ENCODE measurements at regions not wholly inside any gene's neighbourhood (a gene's known extent, or its start where the extent isn't known, plus 50 kb on each side); places are given as distances from the start of the nearest gene placed in this dataset.

DNA sequence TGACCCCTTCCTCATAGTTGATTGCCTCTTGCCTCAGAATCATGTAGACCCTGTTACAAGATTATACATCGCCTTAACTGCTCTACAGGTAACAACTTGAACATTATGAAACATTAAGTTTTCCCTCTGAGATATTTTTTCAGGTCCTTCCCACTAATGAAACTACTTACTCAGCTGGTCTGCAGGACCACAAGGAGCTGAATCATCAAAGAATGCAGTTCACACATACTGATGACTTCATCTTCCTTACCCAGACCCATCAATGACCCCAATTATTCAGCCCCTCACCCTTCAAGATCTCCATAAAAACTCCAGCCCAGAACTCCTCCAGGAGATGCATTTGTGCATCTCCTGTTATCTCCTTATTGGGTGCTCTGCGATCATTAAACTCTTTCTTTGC lies 720.9 kb downstream of the RAPGEF2 start:
- TF ChIP-seq ZFX (IDR thresholded peaks at IDR 0.05; ENCODE audit: borderline replicate concordance) = no peak
- no peak for TF ChIP-seq CTCF (IDR thresholded peaks at IDR 0.05)
- no peak overlapping the region for H3K27ac ChIP-seq

- TF ChIP-seq CTCF (IDR thresholded peaks at IDR 0.05) = no peak
- no peak for TF ChIP-seq ZFX (IDR thresholded peaks at IDR 0.05; ENCODE audit: borderline replicate concordance)
- H3K27ac ChIP-seq = no peak overlapping the region
Measured at GRCh38 chr4:159828687-159829086, 725.8 kb downstream of the RAPGEF2 start.

GRCh38 chr4:159829184-159829583 lies 726.3 kb downstream of the RAPGEF2 start:
- TF ChIP-seq ZFX (IDR thresholded peaks at IDR 0.05; ENCODE audit: borderline replicate concordance) = no peak
- no peak for TF ChIP-seq CTCF (IDR thresholded peaks at IDR 0.05)
- no peak overlapping the region for H3K27ac ChIP-seq

DNA sequence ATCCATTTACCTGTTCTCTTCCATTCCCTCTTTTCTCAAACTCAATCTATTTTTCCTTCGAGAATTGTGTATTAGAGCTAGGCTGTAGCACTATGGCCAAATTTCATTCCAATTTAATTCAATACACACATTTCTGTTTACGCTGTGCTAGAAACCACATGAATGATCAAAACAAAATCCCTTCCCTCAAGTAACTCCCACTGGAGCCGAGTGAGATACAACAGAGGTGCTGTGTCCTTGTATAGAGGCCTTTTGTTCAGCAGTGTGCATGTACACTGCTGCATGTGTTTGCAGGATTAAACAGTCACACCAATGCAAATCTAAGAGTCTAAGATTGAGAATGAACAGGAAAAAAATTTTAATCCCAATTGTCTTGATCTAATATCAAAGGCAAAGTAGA lies 734.2 kb downstream of the RAPGEF2 start:
- TF ChIP-seq ZFX (IDR thresholded peaks at IDR 0.05; ENCODE audit: borderline replicate concordance) = no peak
- TF ChIP-seq CTCF (IDR thresholded peaks at IDR 0.05) = no peak
- no peak overlapping the region for H3K27ac ChIP-seq

- no peak overlapping the region for H3K27ac ChIP-seq
- no peak for TF ChIP-seq ZFX (IDR thresholded peaks at IDR 0.05; ENCODE audit: borderline replicate concordance)
Measured at GRCh38 chr4:159855731-159856130, 752.9 kb downstream of the RAPGEF2 start.

DNA sequence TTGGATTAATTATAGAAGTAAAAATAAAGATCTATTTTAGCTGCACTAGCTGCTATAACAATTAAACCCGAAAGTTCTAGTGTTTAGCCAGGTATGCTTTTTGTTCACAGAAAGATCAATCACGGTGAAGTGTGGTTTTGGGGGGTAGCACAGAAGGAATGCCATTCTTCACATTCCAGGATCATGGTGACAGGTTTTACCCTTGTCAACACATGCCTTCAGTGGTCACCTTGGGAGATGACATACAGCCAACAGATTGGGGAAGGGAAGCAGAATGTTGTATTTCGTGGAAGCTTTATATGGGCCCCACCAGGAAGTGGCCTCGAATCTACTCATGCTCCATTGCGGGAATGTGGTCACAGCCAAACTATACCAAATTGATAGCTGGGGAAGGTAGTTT lies 753.6 kb downstream of the RAPGEF2 start:
- TF ChIP-seq CTCF (IDR thresholded peaks at IDR 0.05) = no peak
- no peak for TF ChIP-seq ZFX (IDR thresholded peaks at IDR 0.05; ENCODE audit: borderline replicate concordance)
- H3K27ac ChIP-seq = no peak overlapping the region

DNA sequence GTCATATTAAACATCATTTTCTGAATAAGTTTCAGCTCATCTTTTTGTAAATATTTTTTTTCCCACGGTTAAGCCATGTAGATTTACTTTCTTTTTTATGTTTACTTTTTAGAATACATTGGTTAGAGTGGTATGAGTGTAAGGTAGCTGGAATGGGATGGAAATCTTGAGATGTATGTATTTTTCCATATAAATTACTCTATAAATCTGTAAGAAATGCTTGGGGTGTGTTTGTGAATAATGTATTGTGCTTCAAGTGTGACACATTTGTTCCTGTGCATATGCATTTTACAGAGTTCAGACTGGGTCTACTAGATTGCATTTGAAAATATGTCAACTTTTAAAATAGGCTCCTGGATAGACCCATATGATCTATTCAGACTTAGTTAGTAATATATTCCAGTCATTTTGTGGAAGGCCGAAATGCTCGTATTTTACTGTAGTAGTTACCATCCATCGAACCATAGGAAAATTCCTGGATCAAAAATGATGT lies 756.8 kb downstream of the RAPGEF2 start:
- TF ChIP-seq CTCF (IDR thresholded peaks at IDR 0.05) = no peak
- no peak for TF ChIP-seq ZFX (IDR thresholded peaks at IDR 0.05; ENCODE audit: borderline replicate concordance)
- H3K27ac ChIP-seq = no peak overlapping the region

DNA sequence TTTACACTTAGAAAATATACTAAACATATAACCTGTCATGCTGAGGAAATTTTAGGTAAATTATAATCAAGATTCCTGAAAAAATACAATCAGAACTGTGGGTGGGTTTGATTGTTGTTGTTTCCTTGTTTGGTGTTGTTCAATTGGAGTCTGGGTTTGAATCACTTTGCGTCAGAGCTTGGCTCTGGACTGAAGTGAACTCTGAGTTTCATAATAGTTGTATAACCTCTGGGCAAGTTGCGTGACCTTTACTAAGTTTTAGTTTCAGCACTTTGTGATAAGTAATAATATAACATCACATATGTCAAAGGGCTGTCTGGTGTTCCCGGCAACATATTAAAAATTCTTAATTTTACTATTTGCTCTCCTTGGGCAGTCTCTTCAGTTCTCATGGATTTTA lies 758.1 kb downstream of the RAPGEF2 start:
- no peak overlapping the region for H3K27ac ChIP-seq
- no peak for TF ChIP-seq ZFX (IDR thresholded peaks at IDR 0.05; ENCODE audit: borderline replicate concordance)

Measured in 22Rv1 (cell line).